H1 (cell line): ENCODE measurements at regions not wholly inside any gene's neighbourhood (a gene's known extent, or its start where the extent isn't known, plus 50 kb on each side); places are given as distances from the start of the nearest gene placed in this dataset.

Source experiments
- BRCA1 ChIP-seq: IDR thresholded peaks from 2 replicates; pipeline ENCODE4 v1.6.1; 2012; ENCODE audit warnings: low read depth, low read length, improper control_type of control experiment
- CTCF ChIP-seq, 3 experiments: IDR thresholded peaks; 1 replicate in 2 of 3; 2 replicates in 1 of 3; pipeline versions ENCODE4 v1.5.1 to v1.6.1; 2011; ENCODE audit warnings: low read length in 3 of 3, mild to moderate bottlenecking in 3 of 3, inconsistent platforms in 2 of 3, low read depth in 1 of 3, moderate library complexity in 1 of 3; ENCODE audit not compliant: insufficient read depth in 1 of 3; ENCODE audit errors: control extremely low read depth in 1 of 3
- HDAC6 ChIP-seq: IDR thresholded peaks from one replicate; pipeline ENCODE4 v1.7.1; 2012; ENCODE audit warnings: low read depth, mild to moderate bottlenecking, inconsistent platforms, low read length, moderate library complexity
- KDM5A ChIP-seq: fragments of 200-600 bp; IDR thresholded peaks from 2 replicates; pipeline ENCODE4 v1.7.1; 2012; ENCODE audit warnings: mild to moderate bottlenecking, low read length, inconsistent platforms, mixed read lengths
- MAFK ChIP-seq: IDR thresholded peaks from 2 replicates; pipeline ENCODE4 v1.6.1; 2012; ENCODE audit warnings: low read depth, mild to moderate bottlenecking, improper control_type of control experiment, low read length
- USF2 ChIP-seq: IDR thresholded peaks from 2 replicates; pipeline ENCODE4 v1.6.1; 2011; ENCODE audit warnings: low read length, improper control_type of control experiment
- YY1 ChIP-seq: IDR thresholded peaks from 2 replicates; pipeline ENCODE4 v1.6.1; 2011; ENCODE audit warnings: low read depth, mild to moderate bottlenecking, low read length

GRCh38 chr2:139230881-139231280 is 450.7 kb upstream of the NXPH2 start (continued):
- no peak for TF ChIP-seq CTCF (IDR thresholded peaks at IDR 0.05; ENCODE audit: control extremely low read depth in 1 of 3, insufficient read depth in 1 of 3, low read depth in 1 of 3, low read length in 3 of 3)
- no peak for TF ChIP-seq USF2
- TF ChIP-seq BRCA1, result no peak
- no peak for TF ChIP-seq KDM5A
- TF ChIP-seq HDAC6, result no peak
- TF ChIP-seq MAFK, result no peak
- TF ChIP-seq YY1, result no peak
